OCI-LY7 (cell line): ENCODE measurements at regions not wholly inside any gene's neighbourhood (a gene's known extent, or its start where the extent isn't known, plus 50 kb on each side); places are given as distances from the start of the nearest gene placed in this dataset.

Source experiments
- CTCF ChIP-seq: fragments of 200-600 bp; sonication (generic); conservative IDR thresholded peaks from 2 replicates; pipeline ENCODE4 v1.5.1; 2014; ENCODE audit warnings: mild to moderate bottlenecking, antibody characterized with exemption, low read length, moderate library complexity, mixed read lengths
- EZH2phosphoT487 ChIP-seq: fragments of 200-600 bp; sonication (generic); IDR thresholded peaks from 2 replicates; pipeline ENCODE4 v1.6.1; 2018; ENCODE audit warnings: low read depth, borderline replicate concordance, mild to moderate bottlenecking, mixed run types, antibody characterized with exemption, low read length, moderate library complexity, mixed read lengths

- TF ChIP-seq CTCF = no peak
- TF ChIP-seq EZH2phosphoT487 = no peak
Observed at GRCh38 chr14:97166497-97166896, 369.3 kb downstream of the VRK1 start.
